Kidney (tissue), 13 donors: ENCODE measurements at regions not wholly inside any gene's neighbourhood (a gene's known extent, or its start where the extent isn't known, plus 50 kb on each side); places are given as distances from the start of the nearest gene placed in this dataset.
"Not testable (repeated sequence)": the region's sequence is repeated elsewhere in the genome, so short reads cannot be mapped to it uniquely, and the experiment has no call there.

Source experiments
- DNase-seq, 5 donors: peaks; one replicate each; pipeline ENCODE4 v3.0.0-alpha.2; 2013 to 2020
- FAIRE-seq: peaks from 2 replicates; lab custom pipeline; 2012; peaks lifted over from hg19 to GRCh38; lab: Jason Lieb, UNC
- H3K27ac ChIP-seq, 2 donors: one replicate each; pipeline ENCODE4 v1.7.0; 2013; ENCODE audit warnings: low read depth in 2 of 2, low read length in 2 of 2, inconsistent platforms in 1 of 2
- H3K27me3 ChIP-seq: one replicate; pipeline ENCODE4 v1.7.1; 2013; ENCODE audit warnings: low read length, inconsistent platforms; ENCODE audit not compliant: control insufficient read depth, insufficient read depth
- H3K36me3 ChIP-seq, 3 donors: one replicate each; pipeline versions ENCODE4 v1.7.0 to v1.7.1; 2013; ENCODE audit warnings: low read length in 3 of 3, control low read depth in 1 of 3, inconsistent platforms in 1 of 3; ENCODE audit not compliant: insufficient read depth in 3 of 3, control insufficient read depth in 2 of 3
- H3K4me1 ChIP-seq, 3 donors: one replicate each; pipeline versions ENCODE4 v1.7.0 to v1.7.1; 2013; ENCODE audit warnings: low read length in 3 of 3, inconsistent platforms in 1 of 3, low read depth in 1 of 3; ENCODE audit not compliant: control insufficient read depth in 2 of 3, insufficient read depth in 2 of 3
- H3K4me3 ChIP-seq, 3 donors: one replicate each; pipeline versions ENCODE4 v1.7.0 to v1.8.1; 2013; ENCODE audit warnings: low read length in 3 of 3, control low read depth in 1 of 3, inconsistent platforms in 1 of 3
- H3K9ac ChIP-seq, 3 donors: one replicate each; pipeline versions ENCODE4 v1.7.0 to v1.7.1; 2013; ENCODE audit warnings: low read length in 3 of 3, control low read depth in 1 of 3, inconsistent platforms in 1 of 3
- H3K9me3 ChIP-seq, 3 donors: one replicate each; pipeline versions ENCODE4 v1.7.0 to v1.7.1; 2013; ENCODE audit warnings: low read length in 3 of 3, control low read depth in 1 of 3, inconsistent platforms in 1 of 3; ENCODE audit not compliant: control insufficient read depth in 2 of 3, insufficient read depth in 1 of 3
- CTCF ChIP-seq: IDR thresholded peaks from 3 replicates; pipeline ENCODE4 v1.5.1; 2012; ENCODE audit warnings: mild to moderate bottlenecking, moderate library complexity, borderline replicate concordance; ENCODE audit not compliant: insufficient read depth; ENCODE audit errors: extremely low read depth
- intact Hi-C: fragments of 100-400 bp; cut with DNase I; formaldehyde crosslinking; loops from one replicate; pipeline ENCODE4 v1.11.1; 2022
- donor health status: control.
- donor health status: control.
- donor health status: control.
- donor health status: control.
- donor health status: control.
- donor health status: DM: yes; HTN: yes; CAD: no.
- donor health status: Normal renal cell carcinoma (clear cell type).

DNA sequence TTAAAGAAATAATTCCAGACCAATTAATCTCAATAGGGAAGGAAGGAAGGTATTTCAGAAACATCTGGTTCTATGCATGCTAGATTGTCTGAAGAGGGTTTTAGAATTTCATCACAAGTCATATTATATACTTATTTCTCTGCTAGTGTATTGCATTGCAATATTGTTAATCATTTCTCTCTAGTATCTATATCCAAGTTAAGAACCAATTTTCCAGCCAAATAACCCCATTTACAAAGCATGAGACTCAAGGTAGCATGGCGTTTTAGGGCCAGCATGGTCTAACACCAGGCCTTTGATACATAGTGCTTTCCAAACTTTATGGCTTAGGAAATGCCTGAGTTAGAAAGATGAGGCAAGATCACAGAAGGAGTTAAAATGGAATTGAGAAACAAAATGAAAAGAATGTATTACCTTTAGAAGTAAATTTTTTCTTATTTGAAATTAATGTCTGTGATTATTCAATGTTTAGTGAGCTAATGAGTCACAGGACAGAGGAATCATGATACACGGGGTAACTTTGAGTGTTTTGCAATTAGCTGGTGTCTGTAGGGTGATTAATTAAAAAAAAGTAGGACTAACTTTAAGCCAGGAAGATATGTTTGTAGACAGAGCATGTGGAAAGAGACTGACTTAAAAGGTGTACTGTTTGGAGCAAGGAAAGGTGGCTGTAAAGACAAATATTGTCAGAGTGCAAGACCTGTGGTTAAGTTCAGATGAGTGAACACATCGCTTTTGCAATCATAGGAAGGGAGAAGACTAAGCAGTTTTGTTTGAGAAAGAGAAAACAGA lies 1006.2 kb upstream of the CITED2 start:
- Histone ChIP-seq H3K36me3 (no peaks in the 10 kb centered on the region), H3K9ac (no peak overlapping the region), H3K27me3 (no peaks in the 10 kb centered on the region), H3K9me3 (peaks cover 0 to 5% (median 0%) of the 10 kb centered on the region in 3 donors), H3K27ac (no peak overlapping the region), H3K4me1 (no peaks in the 10 kb centered on the region), H3K4me3 (no peak overlapping the region)
- no peak for TF ChIP-seq CTCF
- intact Hi-C loops: no loop called here
- FAIRE-seq: no peak
- no peak for DNase-seq

- no peak for TF ChIP-seq CTCF
- peak in 1 of 5 donors; percentile 37 for DNase-seq
- H3K27ac ChIP-seq: no peak overlapping the region
- no peaks in the 10 kb centered on the region for H3K27me3 ChIP-seq
- FAIRE-seq: no peak
- peaks cover 0 to 2% (median 0%) of the 10 kb centered on the region in 3 donors for H3K9me3 ChIP-seq
- no peaks in the 10 kb centered on the region for H3K4me1 ChIP-seq
- no peaks in the 10 kb centered on the region for H3K36me3 ChIP-seq
- no peak overlapping the region for H3K4me3 ChIP-seq
- intact Hi-C loops: no loop called here
- H3K9ac ChIP-seq: no peak overlapping the region
Measured at GRCh38 chr6:140379919-140380318, 1005.5 kb upstream of the CITED2 start.

- intact Hi-C loops: no loop called here
- H3K4me1 ChIP-seq: no peaks in the 10 kb centered on the region
- no peak for FAIRE-seq
Measured at GRCh38 chr6:140376209-140376608, 1001.8 kb upstream of the CITED2 start.

GRCh38 chr6:140373728-140374127 lies 999.3 kb upstream of the CITED2 start:
- H3K36me3 ChIP-seq, H3K9ac ChIP-seq, H3K27me3 ChIP-seq, H3K4me1 ChIP-seq, FAIRE-seq, H3K27ac ChIP-seq, intact Hi-C loops, H3K4me3 ChIP-seq, H3K9me3 ChIP-seq: not testable (repeated sequence)
- peak in 1 of 5 donors; percentile 53 for DNase-seq

More at GRCh38 chr6:140376209-140376608, 1001.8 kb upstream of the CITED2 start:
- Histone ChIP-seq H3K27me3 (no peaks in the 10 kb centered on the region), H3K9me3 (no peaks in the 10 kb centered on the region), H3K9ac (no peak overlapping the region), H3K27ac (no peak overlapping the region), H3K4me3 (no peak overlapping the region), H3K36me3 (no peaks in the 10 kb centered on the region)
- no peak for TF ChIP-seq CTCF
- no peak for DNase-seq
